Gastroesophageal sphincter (tissue), 4 donors: ENCODE measurements at regions not wholly inside any gene's neighbourhood (a gene's known extent, or its start where the extent isn't known, plus 50 kb on each side); places are given as distances from the start of the nearest gene placed in this dataset.

Experiments used
- ATAC-seq: fragments of 150-250 bp; one replicate; pipeline ENCODE4 v1.9.1; 2016; ENCODE audit warnings: mild to moderate bottlenecking, moderate library complexity
- H3K27ac ChIP-seq, 4 donors: fragments of 200-600 bp; sonication (generic) in 3 of 4; 1 replicate in 3 of 4; 2 replicates in 1 of 4; pipeline ENCODE4 v1.5.1; 2016 to 2019
- H3K27me3 ChIP-seq: fragments of 200-600 bp; sonication (generic); one replicate; pipeline ENCODE4 v1.5.1; 2019
- H3K36me3 ChIP-seq, 2 donors: fragments of 200-600 bp; sonication (generic); one replicate each; pipeline ENCODE4 v1.5.1; 2019; ENCODE audit warnings: control low read depth in 1 of 2
- H3K4me1 ChIP-seq, 3 donors: fragments of 200-600 bp; sonication (generic); 1 replicate in 2 of 3; 2 replicates in 1 of 3; pipeline ENCODE4 v1.5.1; 2016 to 2019; ENCODE audit warnings: control low read depth in 2 of 3
- H3K4me3 ChIP-seq, 2 donors: fragments of 200-600 bp; sonication (generic); one replicate each; pipeline ENCODE4 v1.5.1; 2019; ENCODE audit warnings: mild to moderate bottlenecking in 1 of 2, moderate library complexity in 1 of 2
- H3K9me3 ChIP-seq, 3 donors: fragments of 200-600 bp; sonication (generic); one replicate each; pipeline ENCODE4 v1.5.1; 2017 to 2019; ENCODE audit warnings: control low read depth in 2 of 3
- CTCF ChIP-seq, 4 experiments: fragments of 200-600 bp in 2 of 4; fragments of 450-650 bp in 2 of 4; sonication (generic) in 1 of 4; IDR thresholded peaks; one replicate each; pipeline ENCODE4 v1.5.1; 2017 to 2019; ENCODE audit warnings: antibody characterized with exemption in 4 of 4, mild to moderate bottlenecking in 2 of 4, moderate library complexity in 2 of 4
- EP300 ChIP-seq: sonication (generic); formaldehyde crosslinking; IDR thresholded peaks from one replicate; pipeline ENCODE4 v1.6.1; 2017; ENCODE audit warnings: antibody characterized with exemption, mild to moderate bottlenecking
- POLR2A ChIP-seq, 2 donors: fragments of 450-650 bp; IDR thresholded peaks; one replicate each; pipeline ENCODE4 v1.6.1; 2017; ENCODE audit warnings: antibody characterized with exemption in 2 of 2, mild to moderate bottlenecking in 2 of 2, moderate library complexity in 1 of 2
- POLR2AphosphoS5 ChIP-seq: sonication (generic); formaldehyde crosslinking; IDR thresholded peaks from one replicate; pipeline ENCODE4 v1.6.1; 2017; ENCODE audit warnings: antibody characterized with exemption
- WGBS, 2 donors: methylation state at CpG; one replicate each; pipeline ENCODE4 v1.1.5; 2018; ENCODE audit warnings: low coverage in 1 of 2; 5-methylcytosine and 5-hydroxymethylcytosine counted together

GRCh38 chr14:44777584-44777983, 184.2 kb downstream of the KLHL28 start:
- WGBS, 2 donors = 55 to 85% methylated on average over 2 to 5 of the region's 5 CpGs
- no peak for ATAC-seq
- Histone ChIP-seq H3K9me3 (no peaks in the 10 kb centered on the region), H3K4me3 (no peak overlapping the region), H3K36me3 (no peaks in the 10 kb centered on the region), H3K27ac (no peak overlapping the region), H3K27me3 (no peaks in the 10 kb centered on the region), H3K4me1 (no peaks in the 10 kb centered on the region)
- TF ChIP-seq POLR2A (IDR thresholded peaks at IDR 0.05) (no peak), EP300 (no peak), POLR2AphosphoS5 (no peak), CTCF (IDR thresholded peaks at IDR 0.05) (no peak)

- 85 to 100% methylated on average over 1 of the region's 3 CpGs for WGBS, 2 donors
- Histone ChIP-seq H3K4me3 (no peak overlapping the region), H3K27ac (no peak overlapping the region), H3K27me3 (no peaks in the 10 kb centered on the region), H3K9me3 (no peaks in the 10 kb centered on the region), H3K36me3 (no peaks in the 10 kb centered on the region), H3K4me1 (no peaks in the 10 kb centered on the region)
- TF ChIP-seq CTCF (IDR thresholded peaks at IDR 0.05) = no peak
- no peak for TF ChIP-seq POLR2AphosphoS5
- no peak for TF ChIP-seq POLR2A (IDR thresholded peaks at IDR 0.05)
- no peak for TF ChIP-seq EP300
- no peak for ATAC-seq
Observed at GRCh38 chr14:44775248-44775647, 186.5 kb downstream of the KLHL28 start.

- TF ChIP-seq EP300 = no peak
- Histone ChIP-seq H3K36me3 (no peaks in the 10 kb centered on the region), H3K4me1 (no peaks in the 10 kb centered on the region), H3K27me3 (no peaks in the 10 kb centered on the region), H3K9me3 (no peaks in the 10 kb centered on the region), H3K27ac (no peak overlapping the region), H3K4me3 (no peak overlapping the region)
- WGBS, 2 donors = 64 to 85% methylated on average over 2 of the region's 2 CpGs
- ATAC-seq = no peak
Observed at GRCh38 chr14:44774396-44774795, 187.4 kb downstream of the KLHL28 start.

GRCh38 chr14:44771496-44771895, 190.3 kb downstream of the KLHL28 start:
- no peaks in the 10 kb centered on the region for H3K27me3 ChIP-seq
- ATAC-seq = no peak
- TF ChIP-seq POLR2AphosphoS5 (no peak), POLR2A (IDR thresholded peaks at IDR 0.05) (no peak), EP300 (no peak), CTCF (IDR thresholded peaks at IDR 0.05) (no peak)
- WGBS, 2 donors = 50 to 71% methylated on average over 1 of the region's 1 CpG
- no peaks in the 10 kb centered on the region for H3K36me3 ChIP-seq
- H3K4me3 ChIP-seq = no peak overlapping the region
- H3K27ac ChIP-seq = no peak overlapping the region
- no peaks in the 10 kb centered on the region for H3K4me1 ChIP-seq
- no peaks in the 10 kb centered on the region for H3K9me3 ChIP-seq

GRCh38 chr14:44770201-44770600, 191.5 kb downstream of the KLHL28 start:
- 65 to 80% methylated on average over 3 of the region's 3 CpGs for WGBS, 2 donors
- no peaks in the 10 kb centered on the region for H3K4me1 ChIP-seq
- H3K27ac ChIP-seq = no peak overlapping the region
- H3K4me3 ChIP-seq = no peak overlapping the region
- TF ChIP-seq POLR2AphosphoS5 = no peak
- no peak for TF ChIP-seq POLR2A (IDR thresholded peaks at IDR 0.05)
- TF ChIP-seq EP300 = no peak
- H3K27me3 ChIP-seq = no peaks in the 10 kb centered on the region
- ATAC-seq = no peak
- no peaks in the 10 kb centered on the region for H3K9me3 ChIP-seq
- H3K36me3 ChIP-seq = no peaks in the 10 kb centered on the region

- no peak overlapping the region for H3K4me3 ChIP-seq
- no peak for ATAC-seq
- no peak overlapping the region for H3K27ac ChIP-seq
- no peaks in the 10 kb centered on the region for H3K36me3 ChIP-seq
- H3K27me3 ChIP-seq = no peaks in the 10 kb centered on the region
- 80 to 92% methylated on average over 1 of the region's 1 CpG for WGBS, 2 donors
- TF ChIP-seq EP300 = no peak
- TF ChIP-seq CTCF (IDR thresholded peaks at IDR 0.05) = no peak
- TF ChIP-seq POLR2A (IDR thresholded peaks at IDR 0.05) = no peak
- no peak for TF ChIP-seq POLR2AphosphoS5
- H3K4me1 ChIP-seq = no peaks in the 10 kb centered on the region
- H3K9me3 ChIP-seq = no peaks in the 10 kb centered on the region
Observed at GRCh38 chr14:44768935-44769334, 192.8 kb downstream of the KLHL28 start.
